Endothelial cell of umbilical vein (primary cell): ENCODE measurements at regions not wholly inside any gene's neighbourhood (a gene's known extent, or its start where the extent isn't known, plus 50 kb on each side); places are given as distances from the start of the nearest gene placed in this dataset.

Experiments
- BruUV-seq: library from RNA; stranded (reverse); fragments of 400-500 nt; replicated peaks from 2 replicates; lab custom pipeline; 2021; lab: Mats Ljungman, UMichigan
- CTCF ChIA-PET: fragments of 300-600, 350-600 bp; sonication (Branson Sonifier 250); formaldehyde crosslinking; loops from one replicate; lab custom pipeline; 2021; ENCODE audit warnings: antibody characterized with exemption, inconsistent platforms; lab: Charles Lee
- POLR2A ChIA-PET: fragments of 300-600, 350-600 bp; sonication (Branson Sonifier 250); formaldehyde crosslinking; loops from one replicate; lab custom pipeline; 2021; ENCODE audit warnings: antibody characterized with exemption, inconsistent platforms; lab: Charles Lee
- DNase-seq: peaks from one replicate; pipeline ENCODE4 v3.0.0-alpha.2; 2011; ENCODE audit warnings: low read depth, low spot score
- FAIRE-seq: peaks from 2 replicates; lab custom pipeline; 2011; peaks lifted over from hg19 to GRCh38; lab: Jason Lieb, UNC
- H2AFZ ChIP-seq: 2 replicates; pipeline ENCODE4 v1.6.0; 2012; ENCODE audit warnings: low read depth, low read length, control low read depth, inconsistent platforms
- H3K27ac ChIP-seq: 2 replicates; pipeline ENCODE4 v1.5.1; 2011; ENCODE audit warnings: low read depth, mild to moderate bottlenecking, control low read depth, low read length, moderate library complexity; ENCODE audit not compliant: insufficient read depth
- H3K27me3 ChIP-seq, 2 experiments: 2 replicates each; pipeline versions ENCODE4 v1.6.0 to v1.6.1; 2011; ENCODE audit warnings: low read length in 2 of 2, mixed read lengths in 1 of 2; ENCODE audit not compliant: control insufficient read depth in 2 of 2, insufficient read depth in 2 of 2
- H3K36me3 ChIP-seq, 2 experiments: 2 replicates in 1 of 2; 3 replicates in 1 of 2; pipeline ENCODE4 v1.5.1; 2011; ENCODE audit warnings: low read length in 2 of 2, mild to moderate bottlenecking in 1 of 2, moderate library complexity in 1 of 2; ENCODE audit not compliant: control insufficient read depth in 2 of 2, insufficient read depth in 2 of 2; ENCODE audit errors: extremely low read depth in 1 of 2
- H3K4me1 ChIP-seq: 3 replicates; pipeline ENCODE4 v1.5.1; 2011; ENCODE audit warnings: mild to moderate bottlenecking, low read length; ENCODE audit not compliant: control insufficient read depth, insufficient read depth; ENCODE audit errors: extremely low read depth
- H3K4me2 ChIP-seq: 2 replicates; pipeline ENCODE4 v1.6.1; 2011; ENCODE audit warnings: low read length, control low read depth, mixed read lengths; ENCODE audit not compliant: insufficient read depth
- H3K4me3 ChIP-seq, 3 experiments: fragments of 200-600 bp in 1 of 3; sonication (generic), shearing (Covaris generic) in 1 of 3; replicated peaks in 1 of 3; 2 replicates each; pipeline ENCODE4 v1.5.1; 2011 to 2016; ENCODE audit warnings: control low read depth in 3 of 3, low read length in 3 of 3, mild to moderate bottlenecking in 2 of 3, inconsistent platforms in 1 of 3, low read depth in 1 of 3, moderate library complexity in 1 of 3; ENCODE audit not compliant: insufficient read depth in 1 of 3
- H3K79me2 ChIP-seq: 2 replicates; pipeline ENCODE4 v1.6.0; 2012; ENCODE audit warnings: low read length, inconsistent platforms; ENCODE audit not compliant: control insufficient read depth, insufficient read depth
- H3K9ac ChIP-seq: replicated peaks from 2 replicates; pipeline ENCODE3; 2011; ENCODE audit warnings: low read length, control low read depth; ENCODE audit not compliant: insufficient read depth; ENCODE audit errors: extremely low read depth
- H3K9me1 ChIP-seq: replicated peaks from 3 replicates; pipeline ENCODE4 v1.6.0; 2011; ENCODE audit warnings: mild to moderate bottlenecking, low read length; ENCODE audit not compliant: control insufficient read depth, insufficient read depth; ENCODE audit errors: extremely low read depth
- H3K9me3 ChIP-seq: replicated peaks from 2 replicates; pipeline ENCODE4 v1.5.1; 2012; ENCODE audit warnings: low read length, inconsistent platforms; ENCODE audit not compliant: control insufficient read depth, insufficient read depth
- H4K20me1 ChIP-seq: replicated peaks from 2 replicates; pipeline ENCODE3; 2011; ENCODE audit warnings: mild to moderate bottlenecking, low read length; ENCODE audit not compliant: control insufficient read depth, insufficient read depth; ENCODE audit errors: extremely low read depth
- EZH2 ChIP-seq: IDR thresholded peaks from 2 replicates; pipeline ENCODE4 v1.6.1; 2012; ENCODE audit warnings: borderline replicate concordance, low read depth, mild to moderate bottlenecking, moderate library complexity, low read length, inconsistent platforms; ENCODE audit not compliant: severe bottlenecking
- FOS ChIP-seq: IDR thresholded peaks from 2 replicates; pipeline ENCODE4 v1.6.1; 2011; ENCODE audit warnings: mild to moderate bottlenecking, low read length, moderate library complexity, borderline replicate concordance; ENCODE audit not compliant: insufficient read depth
- GATA2 ChIP-seq: IDR thresholded peaks from 2 replicates; pipeline ENCODE4 v1.7.0; 2011; ENCODE audit warnings: low read depth, mild to moderate bottlenecking, moderate library complexity, mixed read lengths, low read length; ENCODE audit not compliant: insufficient read length, insufficient read depth
- JUN ChIP-seq: IDR thresholded peaks from 2 replicates; pipeline ENCODE4 v1.6.1; 2011; ENCODE audit warnings: borderline replicate concordance, low read depth; ENCODE audit not compliant: insufficient read length, insufficient read depth
- MYC ChIP-seq: IDR thresholded peaks from one replicate; pipeline ENCODE4 v1.6.1; 2011; ENCODE audit warnings: mild to moderate bottlenecking, low read depth, low read length
- POLR2A ChIP-seq: IDR thresholded peaks from 2 replicates; pipeline ENCODE4 v1.6.1; 2012; ENCODE audit warnings: low read depth, mild to moderate bottlenecking, control low read depth, low read length
- POLR2AphosphoS5 ChIP-seq: IDR thresholded peaks from 2 replicates; pipeline ENCODE4 v1.6.1; 2012; ENCODE audit warnings: low read depth, mild to moderate bottlenecking, control low read depth, low read length, moderate library complexity; ENCODE audit not compliant: insufficient read depth
- dilution Hi-C: fragments of 300-500 bp; cut with MboI; formaldehyde crosslinking; loops from one replicate; pipeline ENCODE4 v1.15.0; 2019; ENCODE audit warnings: low sequenced_read_pairs; ENCODE audit not compliant: extremely low pct_ligation_motif_present
- intact Hi-C: fragments of 100-400 bp; cut with micrococcal nuclease; formaldehyde crosslinking; loops from one replicate; pipeline ENCODE4 v1.10.0; 2022
- TF ChIP-seq, protein P1 (sequence below): IDR thresholded peaks from 2 replicates; pipeline ENCODE4 v1.6.1; 2011; ENCODE audit not compliant: insufficient read depth, insufficient read length
- TF ChIP-seq, protein P2 (sequence below), 2 donors: IDR thresholded peaks; 1 replicate in 1 of 2; 2 replicates in 1 of 2; pipeline ENCODE4 v1.5.1; 2011; ENCODE audit warnings: low read length in 2 of 2, mild to moderate bottlenecking in 2 of 2, moderate library complexity in 2 of 2, control low read depth in 1 of 2, inconsistent platforms in 1 of 2, low read depth in 1 of 2; ENCODE audit not compliant: insufficient read depth in 1 of 2; ENCODE audit errors: extremely low read depth in 1 of 2

- H4K20me1 ChIP-seq: no peaks in the 10 kb centered on the region
- dilution Hi-C loops (no loop called here), intact Hi-C loops (no loop called here)
- TF ChIP-seq, protein P1, sequence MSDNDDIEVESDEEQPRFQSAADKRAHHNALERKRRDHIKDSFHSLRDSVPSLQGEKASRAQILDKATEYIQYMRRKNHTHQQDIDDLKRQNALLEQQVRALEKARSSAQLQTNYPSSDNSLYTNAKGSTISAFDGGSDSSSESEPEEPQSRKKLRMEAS: no peak
- TF ChIP-seq POLR2A (no peak), GATA2 (no peak), FOS (no peak), MYC (no peak), POLR2AphosphoS5 (no peak), JUN (no peak), EZH2 (no peak)
- TF ChIP-seq, protein P2, sequence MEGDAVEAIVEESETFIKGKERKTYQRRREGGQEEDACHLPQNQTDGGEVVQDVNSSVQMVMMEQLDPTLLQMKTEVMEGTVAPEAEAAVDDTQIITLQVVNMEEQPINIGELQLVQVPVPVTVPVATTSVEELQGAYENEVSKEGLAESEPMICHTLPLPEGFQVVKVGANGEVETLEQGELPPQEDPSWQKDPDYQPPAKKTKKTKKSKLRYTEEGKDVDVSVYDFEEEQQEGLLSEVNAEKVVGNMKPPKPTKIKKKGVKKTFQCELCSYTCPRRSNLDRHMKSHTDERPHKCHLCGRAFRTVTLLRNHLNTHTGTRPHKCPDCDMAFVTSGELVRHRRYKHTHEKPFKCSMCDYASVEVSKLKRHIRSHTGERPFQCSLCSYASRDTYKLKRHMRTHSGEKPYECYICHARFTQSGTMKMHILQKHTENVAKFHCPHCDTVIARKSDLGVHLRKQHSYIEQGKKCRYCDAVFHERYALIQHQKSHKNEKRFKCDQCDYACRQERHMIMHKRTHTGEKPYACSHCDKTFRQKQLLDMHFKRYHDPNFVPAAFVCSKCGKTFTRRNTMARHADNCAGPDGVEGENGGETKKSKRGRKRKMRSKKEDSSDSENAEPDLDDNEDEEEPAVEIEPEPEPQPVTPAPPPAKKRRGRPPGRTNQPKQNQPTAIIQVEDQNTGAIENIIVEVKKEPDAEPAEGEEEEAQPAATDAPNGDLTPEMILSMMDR (IDR thresholded peaks at IDR 0.05; ENCODE audit: extremely low read depth in 1 of 2, insufficient read depth in 1 of 2, low read depth in 1 of 2, low read length in 2 of 2): no peak
- CTCF ChIA-PET: no interaction called here
- POLR2A ChIA-PET: no interaction called here
- peaks cover 16% of the 10 kb centered on the region for H3K4me1 ChIP-seq
- DNase-seq: no peak
- no peak overlapping the region for H3K9ac ChIP-seq
- H2AFZ ChIP-seq: no peak overlapping the region
- no TSS peak for BruUV-seq
- H3K9me1 ChIP-seq: no peaks in the 10 kb centered on the region
- no peak overlapping the region for H3K4me3 ChIP-seq
- no peaks in the 10 kb centered on the region for H3K36me3 ChIP-seq
- no peak for FAIRE-seq
- H3K27ac ChIP-seq: no peak overlapping the region
- no peaks in the 10 kb centered on the region for H3K27me3 ChIP-seq
- H3K9me3 ChIP-seq: no peaks in the 10 kb centered on the region
- no peak overlapping the region for H3K4me2 ChIP-seq
- no peaks in the 10 kb centered on the region for H3K79me2 ChIP-seq
Measured at GRCh38 chr2:40507432-40507831, 55.5 kb upstream of the SLC8A1 start.
